Esophagus (tissue), 2 donors: ENCODE measurements at regions not wholly inside any gene's neighbourhood (a gene's known extent, or its start where the extent isn't known, plus 50 kb on each side); places are given as distances from the start of the nearest gene placed in this dataset.

ENCODE experiments used
- H3K27ac ChIP-seq, 2 donors: one replicate each; pipeline ENCODE4 v1.5.1; 2013; ENCODE audit warnings: low read depth in 2 of 2, mild to moderate bottlenecking in 2 of 2, inconsistent platforms in 1 of 2, low read length in 1 of 2, moderate library complexity in 1 of 2
- H3K27me3 ChIP-seq, 2 donors: one replicate each; pipeline ENCODE4 v1.6.1; 2013; ENCODE audit warnings: low read length in 2 of 2, control low read depth in 1 of 2, mild to moderate bottlenecking in 1 of 2; ENCODE audit not compliant: insufficient read depth in 2 of 2, control insufficient read depth in 1 of 2
- H3K36me3 ChIP-seq, 2 donors: one replicate each; pipeline ENCODE4 v1.6.1; 2013; ENCODE audit warnings: low read length in 1 of 2; ENCODE audit not compliant: control insufficient read depth in 2 of 2, insufficient read depth in 2 of 2
- H3K4me1 ChIP-seq, 2 donors: one replicate each; pipeline ENCODE4 v1.6.1; 2013; ENCODE audit warnings: low read length in 1 of 2; ENCODE audit not compliant: control insufficient read depth in 2 of 2, insufficient read depth in 2 of 2
- H3K4me3 ChIP-seq, 2 donors: one replicate each; pipeline ENCODE4 v1.5.1; 2013; ENCODE audit warnings: low read length in 2 of 2, mild to moderate bottlenecking in 2 of 2, low read depth in 1 of 2, moderate library complexity in 1 of 2
- H3K9me3 ChIP-seq, 2 donors: one replicate each; pipeline ENCODE4 v1.6.1; 2013; ENCODE audit warnings: mild to moderate bottlenecking in 2 of 2, low read depth in 1 of 2, low read length in 1 of 2, moderate library complexity in 1 of 2; ENCODE audit not compliant: control insufficient read depth in 2 of 2, insufficient read depth in 1 of 2
- WGBS, 2 donors: extraction: QIAGEN DNeasy Blood & Tissue Kit; methylation state at CpG; one replicate each; pipeline ENCODE4 v1.1.7; 2013; 5-methylcytosine and 5-hydroxymethylcytosine counted together
- donor health status: healthy with polysubstance abuse.
- donor health status: Bipolar disorder and iron deficiency.

- peak overlapping the region in 1 of 2 donors; percentile 2 for H3K27ac ChIP-seq
- WGBS, 2 donors, result 68 to 69% methylated on average over 8 of the region's 8 CpGs
- H3K4me1 ChIP-seq, result no peaks in the 10 kb centered on the region
- no peaks in the 10 kb centered on the region for H3K27me3 ChIP-seq
- no peaks in the 10 kb centered on the region for H3K9me3 ChIP-seq
- H3K36me3 ChIP-seq, result no peaks in the 10 kb centered on the region
- no peak overlapping the region for H3K4me3 ChIP-seq
Observed at GRCh38 chr2:220664272-220665107, 907.6 kb downstream of the EPHA4 start.

GRCh38 chr2:220665108-220665471, 907.0 kb downstream of the EPHA4 start:
- Histone ChIP-seq H3K27me3 (no peaks in the 10 kb centered on the region), H3K9me3 (no peaks in the 10 kb centered on the region), H3K4me1 (no peaks in the 10 kb centered on the region), H3K27ac (no peak overlapping the region), H3K4me3 (no peak overlapping the region), H3K36me3 (no peaks in the 10 kb centered on the region)
- WGBS, 2 donors, result 78 to 82% methylated on average over 3 of the region's 3 CpGs

- Histone ChIP-seq H3K27ac (no peak overlapping the region), H3K9me3 (no peaks in the 10 kb centered on the region), H3K4me1 (no peaks in the 10 kb centered on the region), H3K27me3 (no peaks in the 10 kb centered on the region), H3K36me3 (no peaks in the 10 kb centered on the region), H3K4me3 (no peak overlapping the region)
- 83 to 86% methylated on average over 4 of the region's 4 CpGs for WGBS, 2 donors
Observed at GRCh38 chr2:220669324-220669723, 902.8 kb downstream of the EPHA4 start.

GRCh38 chr2:220670511-220670910, 901.6 kb downstream of the EPHA4 start:
- Histone ChIP-seq H3K27me3 (peaks cover 0 to under 1% of the 10 kb centered on the region in 2 donors), H3K4me3 (no peak overlapping the region), H3K9me3 (no peaks in the 10 kb centered on the region), H3K36me3 (no peaks in the 10 kb centered on the region), H3K27ac (no peak overlapping the region), H3K4me1 (no peaks in the 10 kb centered on the region)
- WGBS, 2 donors, result 50 to 60% methylated on average over 5 of the region's 5 CpGs

GRCh38 chr2:220673151-220673874, 898.8 kb downstream of the EPHA4 start:
- H3K9me3 ChIP-seq, result no peaks in the 10 kb centered on the region
- H3K4me1 ChIP-seq, result no peaks in the 10 kb centered on the region
- H3K27ac ChIP-seq, result no peak overlapping the region
- peaks cover 0 to 4% of the 10 kb centered on the region in 2 donors for H3K27me3 ChIP-seq
- H3K36me3 ChIP-seq, result no peaks in the 10 kb centered on the region
- no peak overlapping the region for H3K4me3 ChIP-seq
- 90 to 92% methylated on average over 7 of the region's 7 CpGs for WGBS, 2 donors

- Histone ChIP-seq H3K9me3 (no peaks in the 10 kb centered on the region), H3K27me3 (peaks cover 0 to 4% of the 10 kb centered on the region in 2 donors), H3K4me3 (no peak overlapping the region), H3K36me3 (no peaks in the 10 kb centered on the region), H3K27ac (no peak overlapping the region), H3K4me1 (no peaks in the 10 kb centered on the region)
- 85 to 91% methylated on average over 3 of the region's 3 CpGs for WGBS, 2 donors
Observed at GRCh38 chr2:220674033-220674432, 898.1 kb downstream of the EPHA4 start.

- Histone ChIP-seq H3K9me3 (no peaks in the 10 kb centered on the region), H3K4me1 (no peaks in the 10 kb centered on the region), H3K36me3 (no peaks in the 10 kb centered on the region), H3K27ac (no peak overlapping the region), H3K27me3 (peaks cover 0 to 4% of the 10 kb centered on the region in 2 donors), H3K4me3 (no peak overlapping the region)
- 94 to 98% methylated on average over 1 of the region's 1 CpG for WGBS, 2 donors
Observed at GRCh38 chr2:220676695-220677094, 895.4 kb downstream of the EPHA4 start.

- H3K27me3 ChIP-seq, result peaks cover 0 to 4% of the 10 kb centered on the region in 2 donors
- no peaks in the 10 kb centered on the region for H3K4me1 ChIP-seq
- H3K36me3 ChIP-seq, result no peaks in the 10 kb centered on the region
- no peak overlapping the region for H3K4me3 ChIP-seq
- no peak overlapping the region for H3K27ac ChIP-seq
- no peaks in the 10 kb centered on the region for H3K9me3 ChIP-seq
Observed at GRCh38 chr2:220678943-220679342, 893.2 kb downstream of the EPHA4 start.

- H3K27me3 ChIP-seq, result no peaks in the 10 kb centered on the region
- H3K36me3 ChIP-seq, result no peaks in the 10 kb centered on the region
- no peak overlapping the region for H3K27ac ChIP-seq
- H3K9me3 ChIP-seq, result no peaks in the 10 kb centered on the region
- no peaks in the 10 kb centered on the region for H3K4me1 ChIP-seq
- no peak overlapping the region for H3K4me3 ChIP-seq
- 41 to 56% methylated on average over 1 of the region's 1 CpG for WGBS, 2 donors
Observed at GRCh38 chr2:220682616-220683015, 889.5 kb downstream of the EPHA4 start.
